Mesenchymal stem cell (in vitro differentiated cells and primary cell): ENCODE measurements at regions not wholly inside any gene's neighbourhood (a gene's known extent, or its start where the extent isn't known, plus 50 kb on each side); places are given as distances from the start of the nearest gene placed in this dataset.
A peak's percentile ranks its signal among the peaks of the same experiment; 100 is the strongest.

Experiments used
- DNase-seq: peaks from one replicate; pipeline ENCODE4 v3.0.0-alpha.2; 2013
- H2AFZ ChIP-seq: one replicate; pipeline ENCODE4 v1.6.1; 2013; ENCODE audit warnings: low read depth, mild to moderate bottlenecking, control low read depth, inconsistent platforms, low read length, moderate library complexity
- H2AK5ac ChIP-seq: 2 replicates; pipeline ENCODE4 v1.6.1; 2013; ENCODE audit warnings: low read length, moderate library complexity, mild to moderate bottlenecking, inconsistent platforms; ENCODE audit not compliant: severe bottlenecking
- H2BK120ac ChIP-seq: one replicate; pipeline ENCODE4 v1.6.1; 2013; ENCODE audit warnings: low read depth, mild to moderate bottlenecking, inconsistent platforms, low read length, moderate library complexity
- H2BK12ac ChIP-seq, 2 experiments: one replicate each; pipeline ENCODE4 v1.6.1; 2013; ENCODE audit warnings: inconsistent platforms in 2 of 2, low read length in 2 of 2, mild to moderate bottlenecking in 2 of 2, moderate library complexity in 2 of 2, control low read depth in 1 of 2
- H2BK15ac ChIP-seq: one replicate; pipeline ENCODE4 v1.6.1; 2013; ENCODE audit warnings: mild to moderate bottlenecking, low read depth, inconsistent platforms; ENCODE audit not compliant: poor library complexity, severe bottlenecking
- H2BK5ac ChIP-seq: 2 replicates; pipeline ENCODE4 v1.6.1; 2013; ENCODE audit warnings: low read depth, mild to moderate bottlenecking, low read length, control low read depth, inconsistent platforms; ENCODE audit not compliant: poor library complexity, severe bottlenecking
- H3K14ac ChIP-seq, 2 experiments: one replicate each; pipeline ENCODE4 v1.6.1; 2013; ENCODE audit warnings: inconsistent platforms in 2 of 2, low read length in 2 of 2, control low read depth in 1 of 2, mild to moderate bottlenecking in 1 of 2, moderate library complexity in 1 of 2
- H3K18ac ChIP-seq, 2 experiments: one replicate each; pipeline ENCODE4 v1.6.1; 2013; ENCODE audit warnings: inconsistent platforms in 2 of 2, low read length in 2 of 2, control low read depth in 1 of 2, low read depth in 1 of 2, mild to moderate bottlenecking in 1 of 2
- H3K23ac ChIP-seq, 2 experiments: one replicate each; pipeline ENCODE4 v1.6.1; 2013; ENCODE audit warnings: inconsistent platforms in 2 of 2, low read length in 2 of 2, mild to moderate bottlenecking in 2 of 2, moderate library complexity in 2 of 2, control low read depth in 1 of 2
- H3K27ac ChIP-seq: 2 replicates; pipeline ENCODE4 v1.5.1; 2013; ENCODE audit warnings: mild to moderate bottlenecking, moderate library complexity, low read length, control low read depth, inconsistent platforms; ENCODE audit not compliant: poor library complexity, severe bottlenecking
- H3K27me3 ChIP-seq, 2 experiments: 2 replicates each; pipeline versions ENCODE4 v1.6.1 to v1.7.0; 2013; ENCODE audit warnings: low read length in 2 of 2, mild to moderate bottlenecking in 2 of 2, moderate library complexity in 2 of 2, control low read depth in 1 of 2, inconsistent platforms in 1 of 2; ENCODE audit not compliant: control insufficient read depth in 1 of 2, insufficient read depth in 1 of 2
- H3K36me3 ChIP-seq, 2 experiments: 2 replicates each; pipeline versions ENCODE4 v1.6.1 to v1.7.0; 2013; ENCODE audit warnings: low read length in 2 of 2, control low read depth in 1 of 2, inconsistent platforms in 1 of 2, low read depth in 1 of 2, mild to moderate bottlenecking in 1 of 2; ENCODE audit not compliant: insufficient read depth in 2 of 2, control insufficient read depth in 1 of 2
- H3K4ac ChIP-seq, 2 experiments: one replicate each; pipeline ENCODE4 v1.6.1; 2013; ENCODE audit warnings: inconsistent platforms in 2 of 2, low read length in 2 of 2, mild to moderate bottlenecking in 2 of 2, moderate library complexity in 2 of 2, control low read depth in 1 of 2, low read depth in 1 of 2
- H3K4me1 ChIP-seq: 2 replicates; pipeline ENCODE4 v1.6.1; 2013; ENCODE audit warnings: low read depth, low read length, control low read depth; ENCODE audit not compliant: control insufficient read depth, insufficient read depth
- H3K4me2 ChIP-seq: 2 replicates; pipeline ENCODE4 v1.6.1; 2013; ENCODE audit warnings: low read length, mild to moderate bottlenecking, inconsistent platforms; ENCODE audit not compliant: poor library complexity, severe bottlenecking
- H3K4me3 ChIP-seq, 2 experiments: 2 replicates each; pipeline versions ENCODE4 v1.5.1 to v1.7.0; 2013; ENCODE audit warnings: low read length in 2 of 2, mild to moderate bottlenecking in 2 of 2, control low read depth in 1 of 2, low read depth in 1 of 2; ENCODE audit not compliant: insufficient read depth in 1 of 2
- H3K79me1 ChIP-seq: replicated peaks from 2 replicates; pipeline ENCODE4 v1.6.1; 2013; ENCODE audit warnings: mild to moderate bottlenecking, control low read depth, low read length, inconsistent platforms; ENCODE audit not compliant: poor library complexity, severe bottlenecking
- H3K9ac ChIP-seq: 2 replicates; pipeline ENCODE4 v1.7.0; 2013; ENCODE audit warnings: mild to moderate bottlenecking, low read length, moderate library complexity
- H3K9me3 ChIP-seq: 2 replicates; pipeline ENCODE4 v1.7.0; 2013; ENCODE audit warnings: mild to moderate bottlenecking, low read length; ENCODE audit not compliant: control insufficient read depth
- H4K8ac ChIP-seq: one replicate; pipeline ENCODE4 v1.6.1; 2013; ENCODE audit warnings: inconsistent platforms, mild to moderate bottlenecking, low read length, moderate library complexity
- H4K91ac ChIP-seq: one replicate; pipeline ENCODE4 v1.6.1; 2013; ENCODE audit warnings: mild to moderate bottlenecking, low read length, inconsistent platforms
- WGBS: methylation state at CpG from one replicate; pipeline ENCODE4 v1.1.7; 2013; ENCODE audit warnings: mixed read lengths; 5-methylcytosine and 5-hydroxymethylcytosine counted together

GRCh38 chr5:142259758-142260157 is 65.1 kb downstream of the SPRY4 start:
- Histone ChIP-seq H3K23ac (no peak overlapping the region), H4K91ac (no peak overlapping the region), H3K27me3 (no peaks in the 10 kb centered on the region), H2BK12ac (no peak overlapping the region), H3K14ac (no peak overlapping the region), H2AFZ (no peak overlapping the region), H2AK5ac (no peak overlapping the region), H2BK120ac (no peak overlapping the region), H2BK5ac (no peak overlapping the region), H4K8ac (no peak overlapping the region), H3K36me3 (no peaks in the 10 kb centered on the region), H3K9ac (no peak overlapping the region), H2BK15ac (no peak overlapping the region), H3K27ac (no peak overlapping the region), H3K79me1 (no peaks in the 10 kb centered on the region), H3K9me3 (no peaks in the 10 kb centered on the region), H3K18ac (no peak overlapping the region), H3K4ac (no peak overlapping the region), H3K4me3 (no peak overlapping the region), H3K4me2 (no peak overlapping the region), H3K4me1 (peaks cover 10% of the 10 kb centered on the region)
- DNase-seq, result no peak
- 94% methylated on average over 3 of the region's 3 CpGs for whole genome bisulfite sequencing

- WGBS, result 100% methylated on average over 1 of the region's 1 CpG
Measured at GRCh38 chr5:142255831-142256230, 69.0 kb downstream of the SPRY4 start.

GRCh38 chr5:142254431-142254830 is 70.4 kb downstream of the SPRY4 start:
- H3K9me3 ChIP-seq, result no peaks in the 10 kb centered on the region
- DNase-seq, result no peak
- H3K36me3 ChIP-seq, result no peaks in the 10 kb centered on the region
- H2AK5ac ChIP-seq, result no peak overlapping the region
- no peaks in the 10 kb centered on the region for H3K27me3 ChIP-seq
- no peak overlapping the region for H3K4ac ChIP-seq
- 85% methylated on average over 1 of the region's 3 CpGs for WGBS
- H3K14ac ChIP-seq, result no peak overlapping the region
- no peak overlapping the region for H2BK12ac ChIP-seq
- no peak overlapping the region for H2AFZ ChIP-seq
- H3K4me2 ChIP-seq, result no peak overlapping the region
- no peaks in the 10 kb centered on the region for H3K79me1 ChIP-seq
- no peak overlapping the region for H3K23ac ChIP-seq
- no peak overlapping the region for H2BK5ac ChIP-seq
- H3K18ac ChIP-seq, result no peak overlapping the region
- peaks cover 3% of the 10 kb centered on the region for H3K4me1 ChIP-seq
- H4K8ac ChIP-seq, result no peak overlapping the region
- no peak overlapping the region for H3K27ac ChIP-seq
- H4K91ac ChIP-seq, result no peak overlapping the region
- H3K4me3 ChIP-seq, result no peak overlapping the region
- H2BK120ac ChIP-seq, result no peak overlapping the region
- H3K9ac ChIP-seq, result peak overlapping the region; percentile 18
- no peak overlapping the region for H2BK15ac ChIP-seq

More at GRCh38 chr5:142255831-142256230, 69.0 kb downstream of the SPRY4 start:
- Histone ChIP-seq H3K9me3 (no peaks in the 10 kb centered on the region), H2BK12ac (no peak overlapping the region), H4K91ac (no peak overlapping the region), H3K27me3 (no peaks in the 10 kb centered on the region), H4K8ac (no peak overlapping the region), H3K79me1 (no peaks in the 10 kb centered on the region), H3K14ac (no peak overlapping the region), H3K4me3 (no peak overlapping the region), H3K4me1 (peaks cover under 1% of the 10 kb centered on the region), H3K36me3 (no peaks in the 10 kb centered on the region), H3K9ac (no peak overlapping the region), H2AFZ (no peak overlapping the region), H3K23ac (no peak overlapping the region), H2BK120ac (no peak overlapping the region), H2BK15ac (no peak overlapping the region), H3K4ac (no peak overlapping the region), H3K27ac (no peak overlapping the region), H2BK5ac (no peak overlapping the region), H3K4me2 (no peak overlapping the region), H3K18ac (no peak overlapping the region), H2AK5ac (no peak overlapping the region)
- no peak for DNase-seq

GRCh38 chr5:142253938-142254337 is 70.9 kb downstream of the SPRY4 start:
- WGBS, result 91% methylated on average over 10 of the region's 10 CpGs
- H3K27ac ChIP-seq, result no peak overlapping the region
- H3K9ac ChIP-seq, result peak overlapping the region; percentile 38
- no peak overlapping the region for H3K18ac ChIP-seq
- peaks cover 7% of the 10 kb centered on the region for H3K4me1 ChIP-seq
- no peak overlapping the region for H2BK15ac ChIP-seq
- H2AK5ac ChIP-seq, result no peak overlapping the region
- no peak overlapping the region for H2AFZ ChIP-seq
- no peak overlapping the region for H3K4me3 ChIP-seq
- no peak overlapping the region for H3K23ac ChIP-seq
- no peak overlapping the region for H2BK12ac ChIP-seq
- H2BK120ac ChIP-seq, result no peak overlapping the region
- no peak overlapping the region for H4K8ac ChIP-seq
- no peak overlapping the region for H4K91ac ChIP-seq
- H3K27me3 ChIP-seq, result no peaks in the 10 kb centered on the region
- DNase-seq, result no peak
- H3K14ac ChIP-seq, result no peak overlapping the region
- no peaks in the 10 kb centered on the region for H3K36me3 ChIP-seq
- H3K79me1 ChIP-seq, result no peaks in the 10 kb centered on the region
- no peak overlapping the region for H3K4ac ChIP-seq
- no peak overlapping the region for H2BK5ac ChIP-seq
- H3K9me3 ChIP-seq, result no peaks in the 10 kb centered on the region
- no peak overlapping the region for H3K4me2 ChIP-seq
